Mesenchymal stem cell (in vitro differentiated cells and primary cell): ENCODE measurements at regions not wholly inside any gene's neighbourhood (a gene's known extent, or its start where the extent isn't known, plus 50 kb on each side); places are given as distances from the start of the nearest gene placed in this dataset.
A peak's percentile ranks its signal among the peaks of the same experiment; 100 is the strongest.

ENCODE experiments used
- DNase-seq: peaks from one replicate; pipeline ENCODE4 v3.0.0-alpha.2; 2013
- H2AFZ ChIP-seq: one replicate; pipeline ENCODE4 v1.6.1; 2013; ENCODE audit warnings: low read depth, mild to moderate bottlenecking, control low read depth, inconsistent platforms, low read length, moderate library complexity
- H2AK5ac ChIP-seq: 2 replicates; pipeline ENCODE4 v1.6.1; 2013; ENCODE audit warnings: low read length, moderate library complexity, mild to moderate bottlenecking, inconsistent platforms; ENCODE audit not compliant: severe bottlenecking
- H2BK120ac ChIP-seq: one replicate; pipeline ENCODE4 v1.6.1; 2013; ENCODE audit warnings: low read depth, mild to moderate bottlenecking, inconsistent platforms, low read length, moderate library complexity
- H2BK12ac ChIP-seq, 2 experiments: one replicate each; pipeline ENCODE4 v1.6.1; 2013; ENCODE audit warnings: inconsistent platforms in 2 of 2, low read length in 2 of 2, mild to moderate bottlenecking in 2 of 2, moderate library complexity in 2 of 2, control low read depth in 1 of 2
- H2BK15ac ChIP-seq: one replicate; pipeline ENCODE4 v1.6.1; 2013; ENCODE audit warnings: mild to moderate bottlenecking, low read depth, inconsistent platforms; ENCODE audit not compliant: poor library complexity, severe bottlenecking
- H2BK5ac ChIP-seq: 2 replicates; pipeline ENCODE4 v1.6.1; 2013; ENCODE audit warnings: low read depth, mild to moderate bottlenecking, low read length, control low read depth, inconsistent platforms; ENCODE audit not compliant: poor library complexity, severe bottlenecking
- H3K14ac ChIP-seq, 2 experiments: one replicate each; pipeline ENCODE4 v1.6.1; 2013; ENCODE audit warnings: inconsistent platforms in 2 of 2, low read length in 2 of 2, control low read depth in 1 of 2, mild to moderate bottlenecking in 1 of 2, moderate library complexity in 1 of 2
- H3K18ac ChIP-seq, 2 experiments: one replicate each; pipeline ENCODE4 v1.6.1; 2013; ENCODE audit warnings: inconsistent platforms in 2 of 2, low read length in 2 of 2, control low read depth in 1 of 2, low read depth in 1 of 2, mild to moderate bottlenecking in 1 of 2
- H3K23ac ChIP-seq, 2 experiments: one replicate each; pipeline ENCODE4 v1.6.1; 2013; ENCODE audit warnings: inconsistent platforms in 2 of 2, low read length in 2 of 2, mild to moderate bottlenecking in 2 of 2, moderate library complexity in 2 of 2, control low read depth in 1 of 2
- H3K27ac ChIP-seq: 2 replicates; pipeline ENCODE4 v1.5.1; 2013; ENCODE audit warnings: mild to moderate bottlenecking, moderate library complexity, low read length, control low read depth, inconsistent platforms; ENCODE audit not compliant: poor library complexity, severe bottlenecking
- H3K27me3 ChIP-seq, 2 experiments: 2 replicates each; pipeline versions ENCODE4 v1.6.1 to v1.7.0; 2013; ENCODE audit warnings: low read length in 2 of 2, mild to moderate bottlenecking in 2 of 2, moderate library complexity in 2 of 2, control low read depth in 1 of 2, inconsistent platforms in 1 of 2; ENCODE audit not compliant: control insufficient read depth in 1 of 2, insufficient read depth in 1 of 2
- H3K36me3 ChIP-seq, 2 experiments: 2 replicates each; pipeline versions ENCODE4 v1.6.1 to v1.7.0; 2013; ENCODE audit warnings: low read length in 2 of 2, control low read depth in 1 of 2, inconsistent platforms in 1 of 2, low read depth in 1 of 2, mild to moderate bottlenecking in 1 of 2; ENCODE audit not compliant: insufficient read depth in 2 of 2, control insufficient read depth in 1 of 2
- H3K4ac ChIP-seq, 2 experiments: one replicate each; pipeline ENCODE4 v1.6.1; 2013; ENCODE audit warnings: inconsistent platforms in 2 of 2, low read length in 2 of 2, mild to moderate bottlenecking in 2 of 2, moderate library complexity in 2 of 2, control low read depth in 1 of 2, low read depth in 1 of 2
- H3K4me1 ChIP-seq: 2 replicates; pipeline ENCODE4 v1.6.1; 2013; ENCODE audit warnings: low read depth, low read length, control low read depth; ENCODE audit not compliant: control insufficient read depth, insufficient read depth
- H3K4me2 ChIP-seq: 2 replicates; pipeline ENCODE4 v1.6.1; 2013; ENCODE audit warnings: low read length, mild to moderate bottlenecking, inconsistent platforms; ENCODE audit not compliant: poor library complexity, severe bottlenecking
- H3K4me3 ChIP-seq, 2 experiments: 2 replicates each; pipeline versions ENCODE4 v1.5.1 to v1.7.0; 2013; ENCODE audit warnings: low read length in 2 of 2, mild to moderate bottlenecking in 2 of 2, control low read depth in 1 of 2, low read depth in 1 of 2; ENCODE audit not compliant: insufficient read depth in 1 of 2
- H3K79me1 ChIP-seq: replicated peaks from 2 replicates; pipeline ENCODE4 v1.6.1; 2013; ENCODE audit warnings: mild to moderate bottlenecking, control low read depth, low read length, inconsistent platforms; ENCODE audit not compliant: poor library complexity, severe bottlenecking
- H3K9ac ChIP-seq: 2 replicates; pipeline ENCODE4 v1.7.0; 2013; ENCODE audit warnings: mild to moderate bottlenecking, low read length, moderate library complexity
- H3K9me3 ChIP-seq: 2 replicates; pipeline ENCODE4 v1.7.0; 2013; ENCODE audit warnings: mild to moderate bottlenecking, low read length; ENCODE audit not compliant: control insufficient read depth
- H4K8ac ChIP-seq: one replicate; pipeline ENCODE4 v1.6.1; 2013; ENCODE audit warnings: inconsistent platforms, mild to moderate bottlenecking, low read length, moderate library complexity
- H4K91ac ChIP-seq: one replicate; pipeline ENCODE4 v1.6.1; 2013; ENCODE audit warnings: mild to moderate bottlenecking, low read length, inconsistent platforms
- WGBS: methylation state at CpG from one replicate; pipeline ENCODE4 v1.1.7; 2013; ENCODE audit warnings: mixed read lengths; 5-methylcytosine and 5-hydroxymethylcytosine counted together

DNA sequence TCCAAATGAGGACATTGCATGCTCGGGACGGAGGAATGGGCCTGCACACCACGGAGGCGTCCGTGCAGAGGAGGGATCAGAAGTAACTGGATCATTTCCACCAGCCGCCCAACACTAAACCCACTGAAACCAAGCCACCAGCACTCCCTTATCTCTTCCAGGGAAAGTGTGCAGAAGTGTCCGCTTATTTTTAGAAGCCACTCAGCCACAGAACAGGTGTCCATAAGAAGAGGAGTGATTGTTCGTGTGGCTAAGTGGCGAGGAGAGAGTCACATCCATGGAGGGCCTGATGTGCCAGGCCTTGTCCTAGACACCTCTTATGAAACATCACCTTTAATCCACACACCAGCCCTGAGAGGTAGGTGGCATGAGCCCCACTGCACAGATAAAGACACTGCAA, 407.9 kb upstream of the NPVF start:
- Histone ChIP-seq H2AFZ (no peak overlapping the region), H3K14ac (peak overlapping the region in 1 of 2 experiments; percentile 31), H3K23ac (no peak overlapping the region), H2BK5ac (no peak overlapping the region), H2BK15ac (no peak overlapping the region), H3K4me2 (no peak overlapping the region), H4K8ac (no peak overlapping the region), H3K36me3 (no peaks in the 10 kb centered on the region), H3K4me1 (no peaks in the 10 kb centered on the region), H4K91ac (peak overlapping the region; percentile 27), H3K27me3 (no peaks in the 10 kb centered on the region), H3K79me1 (no peaks in the 10 kb centered on the region), H3K18ac (no peak overlapping the region), H3K9ac (no peak overlapping the region), H2AK5ac (no peak overlapping the region), H3K27ac (no peak overlapping the region), H2BK12ac (peak overlapping the region; percentile 21 to 84), H3K4ac (peak overlapping the region in 1 of 2 experiments; percentile 17), H3K4me3 (no peak overlapping the region), H3K9me3 (no peaks in the 10 kb centered on the region), H2BK120ac (no peak overlapping the region)
- DNase-seq = no peak
- 78% methylated on average over 8 of the region's 9 CpGs for WGBS

DNA sequence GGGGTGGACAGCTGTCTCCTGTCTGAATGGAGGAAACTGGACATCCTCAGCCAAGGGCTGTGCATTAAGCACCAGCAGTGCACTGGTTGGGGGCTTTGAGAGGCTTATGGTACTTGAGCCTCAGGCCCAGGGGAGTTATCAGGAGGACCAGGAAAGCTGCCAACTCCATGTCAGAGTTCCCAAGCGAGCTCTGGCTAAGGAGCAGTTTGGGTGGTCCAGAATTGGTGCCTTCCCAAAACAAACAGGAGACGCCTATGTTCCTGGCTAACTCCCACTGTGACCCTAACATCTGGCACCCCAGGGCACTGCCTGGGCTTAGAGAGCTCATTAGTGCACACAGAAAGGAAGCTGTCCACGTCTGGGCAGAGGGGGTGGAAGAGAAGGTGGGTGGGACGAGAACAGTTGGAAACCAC, 408.6 kb upstream of the NPVF start:
- H2BK5ac ChIP-seq = no peak overlapping the region
- H3K23ac ChIP-seq = no peak overlapping the region
- H3K4ac ChIP-seq = no peak overlapping the region
- no peak overlapping the region for H3K9ac ChIP-seq
- H2BK12ac ChIP-seq = peak overlapping the region in 1 of 2 experiments; percentile 22
- no peak overlapping the region for H3K4me2 ChIP-seq
- no peak overlapping the region for H2BK15ac ChIP-seq
- no peak overlapping the region for H3K4me3 ChIP-seq
- H3K18ac ChIP-seq = no peak overlapping the region
- H2BK120ac ChIP-seq = peak overlapping the region; percentile 52
- 58% methylated on average over 4 of the region's 4 CpGs for WGBS
- H4K91ac ChIP-seq = peak overlapping the region; percentile 47
- H3K14ac ChIP-seq = no peak overlapping the region
- H3K27ac ChIP-seq = no peak overlapping the region
- H2AK5ac ChIP-seq = no peak overlapping the region
- H4K8ac ChIP-seq = peak overlapping the region; percentile 33
- DNase-seq = no peak
- no peaks in the 10 kb centered on the region for H3K27me3 ChIP-seq
- no peaks in the 10 kb centered on the region for H3K9me3 ChIP-seq
- no peaks in the 10 kb centered on the region for H3K79me1 ChIP-seq
- H3K36me3 ChIP-seq = no peaks in the 10 kb centered on the region
- no peaks in the 10 kb centered on the region for H3K4me1 ChIP-seq
- H2AFZ ChIP-seq = no peak overlapping the region

DNA sequence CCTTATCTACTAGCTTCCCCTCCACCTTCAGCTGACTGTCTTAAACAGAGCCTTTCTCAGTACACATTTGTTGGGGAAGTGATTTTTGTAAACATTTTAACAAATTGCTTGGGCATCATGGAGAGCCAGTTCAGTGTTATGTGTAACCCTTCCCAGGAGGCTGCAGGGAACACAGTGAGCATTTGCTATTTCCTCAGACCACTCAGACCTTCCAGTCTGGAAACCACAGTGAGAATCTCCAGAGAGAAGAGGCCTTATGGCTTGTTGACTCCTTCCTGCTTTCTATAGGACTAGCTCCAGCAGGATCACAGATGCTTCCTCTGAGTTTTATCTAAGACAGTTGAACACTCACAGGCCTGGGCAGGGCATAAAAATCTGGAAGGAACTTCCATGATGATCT, 409.8 kb upstream of the NPVF start:
- Histone ChIP-seq H2BK5ac (no peak overlapping the region), H3K4me1 (no peaks in the 10 kb centered on the region), H4K91ac (no peak overlapping the region), H2AFZ (no peak overlapping the region), H3K9ac (no peak overlapping the region), H3K9me3 (no peaks in the 10 kb centered on the region), H2AK5ac (no peak overlapping the region), H4K8ac (no peak overlapping the region), H3K18ac (no peak overlapping the region), H3K23ac (no peak overlapping the region), H3K14ac (no peak overlapping the region), H3K4me2 (no peak overlapping the region), H3K27ac (no peak overlapping the region), H3K27me3 (no peaks in the 10 kb centered on the region), H2BK12ac (no peak overlapping the region), H3K79me1 (no peaks in the 10 kb centered on the region), H3K4me3 (no peak overlapping the region), H2BK15ac (no peak overlapping the region), H3K4ac (no peak overlapping the region), H3K36me3 (no peaks in the 10 kb centered on the region), H2BK120ac (no peak overlapping the region)
- DNase-seq = peak; percentile 66

DNA sequence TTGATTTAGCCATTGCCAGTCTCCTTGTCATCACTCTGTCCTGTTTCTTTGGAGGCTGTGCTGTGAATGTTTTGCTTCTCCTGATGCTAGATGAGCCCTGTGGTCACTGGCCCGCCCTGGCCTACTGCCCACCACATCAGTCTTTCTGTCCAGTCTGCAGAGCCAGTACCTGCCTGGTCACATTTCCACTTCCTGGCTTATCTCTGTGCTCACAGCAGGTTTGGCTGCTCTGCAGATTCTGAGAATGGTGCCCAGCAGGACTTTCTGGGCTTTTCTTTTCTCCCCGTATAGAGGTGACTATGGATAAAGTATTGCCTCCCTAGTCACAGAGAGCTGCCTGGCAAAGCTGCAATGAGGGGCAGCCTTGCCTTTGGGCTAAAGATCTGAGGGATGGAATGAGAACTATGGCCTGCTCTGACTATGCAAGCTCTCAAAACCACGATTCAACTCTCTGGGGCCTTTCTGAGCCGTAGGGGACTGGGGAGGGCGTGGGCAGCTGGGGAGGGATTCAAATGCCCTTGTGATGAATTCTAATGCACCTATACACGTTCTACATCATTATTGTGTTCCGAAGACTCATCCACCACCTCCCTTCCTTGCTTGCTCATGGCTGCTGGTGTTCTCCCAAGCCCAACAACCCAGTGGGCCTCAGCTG, 410.4 kb upstream of the NPVF start:
- H3K27ac ChIP-seq = no peak overlapping the region
- no peak overlapping the region for H3K9ac ChIP-seq
- H4K8ac ChIP-seq = peak overlapping the region; percentile 83
- H3K4me3 ChIP-seq = no peak overlapping the region
- peak overlapping the region; percentile 39 for H2BK15ac ChIP-seq
- peak overlapping the region; percentile 8 to 18 for H3K18ac ChIP-seq
- peak overlapping the region in 1 of 2 experiments; percentile 78 for H2BK12ac ChIP-seq
- H2AK5ac ChIP-seq = no peak overlapping the region
- no peaks in the 10 kb centered on the region for H3K79me1 ChIP-seq
- no peaks in the 10 kb centered on the region for H3K4me1 ChIP-seq
- H2BK120ac ChIP-seq = peak overlapping the region; percentile 61
- no peak overlapping the region for H3K23ac ChIP-seq
- H3K27me3 ChIP-seq = no peaks in the 10 kb centered on the region
- no peaks in the 10 kb centered on the region for H3K9me3 ChIP-seq
- H3K4me2 ChIP-seq = no peak overlapping the region
- peak overlapping the region in 1 of 2 experiments; percentile 52 for H3K4ac ChIP-seq
- no peak overlapping the region for H2AFZ ChIP-seq
- WGBS = 85% methylated on average over 6 of the region's 7 CpGs
- peak overlapping the region in 1 of 2 experiments; percentile 11 for H3K14ac ChIP-seq
- H2BK5ac ChIP-seq = no peak overlapping the region
- peak overlapping the region; percentile 82 for H4K91ac ChIP-seq
- no peak for DNase-seq
- H3K36me3 ChIP-seq = no peaks in the 10 kb centered on the region
